Effector CD8-positive, alpha-beta T cell (primary cell): ENCODE measurements at regions not wholly inside any gene's neighbourhood (a gene's known extent, or its start where the extent isn't known, plus 50 kb on each side); places are given as distances from the start of the nearest gene placed in this dataset.

Experiments used
- DNase-seq: peaks from one replicate; lab custom pipeline; 2025; lab: John Stamatoyannopoulos, UW

GRCh38 chr1:244952280-244952933, 88.1 kb upstream of the HNRNPU start:
- DNase-seq = no peak

DNA sequence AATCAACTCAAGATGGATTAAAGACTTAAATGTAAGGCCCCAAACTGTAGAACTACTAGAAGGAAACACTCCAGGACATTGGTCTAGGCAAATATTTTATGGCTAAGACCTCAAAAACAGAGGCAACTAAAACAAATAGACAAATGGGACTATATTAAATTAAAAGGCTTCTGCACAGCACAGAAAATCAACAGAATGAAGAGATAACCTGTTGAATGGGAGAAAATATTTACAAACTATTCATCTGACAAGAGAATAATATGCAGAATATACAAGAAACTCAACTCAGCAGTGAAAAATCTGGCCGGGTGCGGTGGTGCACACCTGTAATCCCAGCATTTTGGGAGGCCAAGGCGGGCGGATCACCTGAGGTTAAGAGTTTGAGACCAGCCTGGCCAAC, 84.1 kb upstream of the HNRNPU start:
- no peak for DNase-seq

DNA sequence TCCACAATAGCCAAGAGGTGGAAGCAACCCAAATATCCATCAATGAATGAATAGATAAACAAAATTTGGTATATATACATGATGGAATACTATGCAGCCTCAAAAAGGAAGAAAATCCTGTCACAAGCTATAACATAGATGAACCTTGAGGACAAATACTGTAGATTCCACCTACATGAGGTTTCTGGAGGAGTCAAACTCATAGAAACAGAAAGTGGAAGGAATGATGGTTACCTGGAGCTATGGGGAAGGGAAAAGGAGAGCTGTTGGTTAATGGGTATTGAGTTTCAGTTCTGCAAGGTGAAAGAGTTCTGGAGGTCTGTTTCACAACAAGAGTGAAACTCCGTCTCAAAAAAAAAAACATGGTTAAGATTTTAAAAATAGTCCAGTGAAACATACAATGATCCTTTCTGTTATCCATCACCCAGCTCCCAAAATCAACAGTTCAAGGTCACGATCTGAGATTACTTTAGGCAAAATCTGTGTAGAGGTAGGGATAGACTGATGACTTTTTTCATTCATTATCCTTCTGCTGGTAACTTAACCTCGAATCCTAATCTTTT, 80.8 kb upstream of the HNRNPU start:
- no peak for DNase-seq

DNA sequence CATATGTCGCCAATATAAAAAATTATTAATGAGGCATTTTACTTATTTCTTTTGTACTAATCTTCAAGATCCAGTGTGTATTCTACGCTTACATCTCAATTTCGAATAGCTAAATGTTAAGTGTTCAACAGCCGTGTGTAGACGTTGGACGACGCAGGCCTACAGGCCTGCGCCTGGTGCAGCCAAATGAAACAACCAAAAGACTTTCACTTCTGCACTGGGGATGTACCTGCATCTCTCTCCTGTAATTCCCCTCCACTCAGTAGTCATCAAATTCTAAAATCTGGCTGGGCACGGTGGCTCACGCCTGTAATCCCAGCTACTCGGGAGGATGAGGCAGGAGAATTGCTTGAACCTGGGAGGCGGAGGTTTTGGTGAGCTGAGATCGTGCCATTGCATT, 76.8 kb upstream of the HNRNPU start:
- DNase-seq = no peak

- no peak for DNase-seq
These were observed 72.8 kb upstream of the HNRNPU start for GRCh38 chr1:244937099-244937498.

DNA sequence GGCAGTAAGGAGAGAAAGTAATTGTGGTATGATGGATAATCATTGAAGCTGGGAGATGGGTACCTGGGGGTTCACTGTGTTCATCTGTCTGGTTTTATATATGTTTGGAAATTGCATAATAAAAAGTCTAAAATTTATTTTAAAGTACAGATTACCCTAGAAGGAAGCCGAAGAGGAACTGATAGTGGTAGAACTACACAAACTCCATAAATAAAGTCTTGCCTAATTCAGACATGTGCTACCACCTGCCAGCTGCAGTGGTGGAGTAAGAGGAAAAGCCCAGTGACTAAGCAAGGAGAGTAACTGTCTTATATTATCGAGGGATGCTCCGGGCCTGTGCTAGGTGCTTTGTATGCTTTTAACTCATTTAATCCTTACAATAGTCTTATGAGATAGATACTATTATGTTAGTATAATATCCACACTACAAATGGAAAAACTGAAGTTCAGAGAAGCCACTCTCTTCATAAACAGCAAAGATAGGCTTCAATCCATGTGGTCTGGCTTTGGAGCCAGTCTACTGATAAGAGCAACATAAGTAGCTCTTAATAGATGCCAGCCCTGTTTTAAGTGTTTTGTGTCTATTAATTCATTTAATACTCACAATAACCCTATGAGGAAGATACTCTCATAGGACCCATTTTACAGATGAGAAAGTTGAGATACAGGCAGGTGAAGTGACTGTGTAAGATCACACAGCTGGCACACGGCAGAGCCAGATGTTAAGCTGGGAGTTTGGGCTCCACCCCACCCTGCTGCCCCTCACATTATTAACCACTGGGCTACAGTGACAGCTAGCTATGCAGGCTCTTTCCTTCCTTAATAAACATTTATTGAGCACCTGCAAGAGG, 56.8 kb upstream of the HNRNPU start:
- no peak for DNase-seq

DNA sequence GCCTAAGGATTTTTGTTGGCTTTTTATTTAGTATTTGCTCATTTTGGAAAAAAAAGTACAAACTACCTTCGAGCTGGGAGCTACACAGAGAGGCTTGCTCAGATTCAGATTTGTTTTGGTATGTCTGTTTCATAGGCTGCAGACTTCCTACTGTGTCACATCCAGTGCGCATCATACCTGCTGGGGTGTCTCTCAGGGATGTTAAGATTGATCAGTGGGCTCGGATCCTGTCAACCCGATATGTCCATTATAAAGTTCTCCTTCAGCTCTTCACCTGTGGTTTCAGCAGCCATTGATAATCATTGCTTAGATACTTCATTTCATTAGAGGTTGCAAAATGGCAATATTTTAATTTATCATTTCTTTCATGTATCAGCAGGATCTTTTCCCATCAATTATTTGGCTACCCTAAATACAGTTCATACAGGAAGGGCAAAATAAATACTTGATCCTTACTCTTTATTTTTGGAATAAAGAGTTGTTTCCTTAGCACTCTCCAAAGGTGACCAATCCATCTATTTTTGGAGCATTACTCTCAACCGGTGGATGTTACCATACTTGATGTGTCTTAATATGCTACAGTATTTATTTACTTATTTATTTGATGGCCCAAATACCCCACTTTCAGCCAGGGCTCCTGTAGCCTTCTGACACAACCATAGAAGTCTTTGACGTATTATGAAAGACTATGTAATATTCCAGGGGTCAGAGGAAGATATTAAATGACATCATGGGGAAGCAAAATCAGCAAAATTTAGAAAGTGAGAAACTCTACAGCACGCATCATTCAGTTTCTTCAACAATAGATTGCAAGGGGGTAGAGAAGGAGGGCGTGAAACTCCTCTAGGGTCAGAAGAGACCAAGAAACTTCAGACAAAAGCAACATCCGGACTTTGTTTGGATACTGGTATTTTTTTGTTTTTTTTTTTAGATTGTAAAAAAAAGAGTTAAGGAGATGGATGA, 55.3 kb upstream of the HNRNPU start:
- DNase-seq = no peak

- DNase-seq = peak; percentile 59
These were observed 54.3 kb upstream of the HNRNPU start for GRCh38 chr1:244918421-244919319.

DNA sequence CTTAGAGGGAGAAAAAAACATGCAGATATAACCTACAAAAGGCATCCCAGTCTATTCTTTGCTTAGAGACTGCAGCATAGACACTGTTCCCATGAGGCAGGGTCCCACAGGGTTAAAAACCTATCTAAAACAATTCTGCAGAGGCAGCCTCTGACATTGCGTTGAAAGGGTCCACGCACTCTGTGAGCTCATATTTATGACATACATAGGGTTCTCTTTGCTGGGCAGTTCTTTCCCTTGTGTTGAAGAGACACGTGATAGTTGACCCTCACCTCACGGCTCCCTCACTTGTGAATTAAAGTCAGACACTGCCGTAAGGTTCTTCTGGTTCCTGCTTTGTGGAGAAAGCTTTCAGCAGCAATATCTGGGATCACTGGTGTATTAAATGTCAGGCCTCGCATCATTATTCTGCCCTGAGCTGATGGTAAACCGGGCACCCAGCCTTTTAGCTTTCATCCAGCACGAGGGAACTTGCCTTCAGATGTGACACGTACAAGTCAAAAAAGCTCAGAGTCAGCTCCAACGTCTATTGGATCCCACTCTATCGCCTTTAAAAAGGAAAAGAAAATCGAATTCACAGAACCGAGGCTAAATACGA, 52.8 kb upstream of the HNRNPU start:
- no peak for DNase-seq

DNA sequence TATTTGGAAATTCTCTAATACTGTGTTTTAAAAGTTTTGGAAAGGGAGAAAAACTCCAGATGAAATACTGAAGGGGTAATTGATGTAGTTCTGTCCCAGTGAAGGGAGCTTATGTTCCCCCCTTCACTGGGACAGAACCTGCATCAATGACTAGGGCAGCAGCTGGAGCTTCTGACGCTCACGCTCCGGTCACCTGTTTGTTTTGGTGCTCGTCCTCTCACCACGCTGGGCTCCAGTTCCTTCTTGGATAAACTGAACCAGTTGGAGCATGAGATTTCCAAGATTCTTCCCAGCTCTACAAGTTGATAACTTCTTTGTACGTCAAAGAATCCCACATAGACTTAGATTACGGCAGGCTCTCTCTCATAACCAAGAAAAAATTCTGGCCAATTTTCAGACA, 51.4 kb upstream of the HNRNPU start:
- DNase-seq = no peak

GRCh38 chr1:244914761-244915160, 50.4 kb upstream of the HNRNPU start:
- DNase-seq = no peak
